PFSK-1 (cell line): ENCODE measurements at regions not wholly inside any gene's neighbourhood (a gene's known extent, or its start where the extent isn't known, plus 50 kb on each side); places are given as distances from the start of the nearest gene placed in this dataset.

Source experiments
- FOXP2 ChIP-seq: optimal IDR thresholded peaks from 2 replicates; pipeline ENCODE3; 2011; ENCODE audit warnings: borderline replicate concordance, control low read depth, inconsistent platforms; ENCODE audit not compliant: insufficient read depth; ENCODE audit errors: extremely low read length, extremely low read depth
- POLR2AphosphoS5 ChIP-seq: IDR thresholded peaks from 2 replicates; pipeline ENCODE4 v1.6.1; 2012; ENCODE audit warnings: low read depth, mild to moderate bottlenecking, control low read depth, low read length, moderate library complexity
- SIN3A ChIP-seq: IDR thresholded peaks from 2 replicates; pipeline ENCODE4 v1.6.1; 2012; ENCODE audit warnings: mild to moderate bottlenecking, low read length, moderate library complexity, borderline replicate concordance; ENCODE audit not compliant: insufficient read depth
- TAF1 ChIP-seq: IDR thresholded peaks from 2 replicates; pipeline ENCODE4 v1.6.1; 2012; ENCODE audit warnings: low read length, control low read depth, borderline replicate concordance; ENCODE audit not compliant: insufficient read depth
- TF ChIP-seq, protein P1 (sequence below), 2 experiments: IDR thresholded peaks; 2 replicates each; pipeline versions ENCODE4 v1.6.1 to v1.8.0; 2011 to 2012; ENCODE audit warnings: low read depth in 2 of 2, low read length in 2 of 2, control low read depth in 1 of 2, inconsistent platforms in 1 of 2, mild to moderate bottlenecking in 1 of 2, moderate library complexity in 1 of 2; ENCODE audit not compliant: insufficient read depth in 1 of 2

- TF ChIP-seq POLR2AphosphoS5 (no peak), SIN3A (no peak), FOXP2 (no peak), TAF1 (no peak)
- TF ChIP-seq, protein P1, sequence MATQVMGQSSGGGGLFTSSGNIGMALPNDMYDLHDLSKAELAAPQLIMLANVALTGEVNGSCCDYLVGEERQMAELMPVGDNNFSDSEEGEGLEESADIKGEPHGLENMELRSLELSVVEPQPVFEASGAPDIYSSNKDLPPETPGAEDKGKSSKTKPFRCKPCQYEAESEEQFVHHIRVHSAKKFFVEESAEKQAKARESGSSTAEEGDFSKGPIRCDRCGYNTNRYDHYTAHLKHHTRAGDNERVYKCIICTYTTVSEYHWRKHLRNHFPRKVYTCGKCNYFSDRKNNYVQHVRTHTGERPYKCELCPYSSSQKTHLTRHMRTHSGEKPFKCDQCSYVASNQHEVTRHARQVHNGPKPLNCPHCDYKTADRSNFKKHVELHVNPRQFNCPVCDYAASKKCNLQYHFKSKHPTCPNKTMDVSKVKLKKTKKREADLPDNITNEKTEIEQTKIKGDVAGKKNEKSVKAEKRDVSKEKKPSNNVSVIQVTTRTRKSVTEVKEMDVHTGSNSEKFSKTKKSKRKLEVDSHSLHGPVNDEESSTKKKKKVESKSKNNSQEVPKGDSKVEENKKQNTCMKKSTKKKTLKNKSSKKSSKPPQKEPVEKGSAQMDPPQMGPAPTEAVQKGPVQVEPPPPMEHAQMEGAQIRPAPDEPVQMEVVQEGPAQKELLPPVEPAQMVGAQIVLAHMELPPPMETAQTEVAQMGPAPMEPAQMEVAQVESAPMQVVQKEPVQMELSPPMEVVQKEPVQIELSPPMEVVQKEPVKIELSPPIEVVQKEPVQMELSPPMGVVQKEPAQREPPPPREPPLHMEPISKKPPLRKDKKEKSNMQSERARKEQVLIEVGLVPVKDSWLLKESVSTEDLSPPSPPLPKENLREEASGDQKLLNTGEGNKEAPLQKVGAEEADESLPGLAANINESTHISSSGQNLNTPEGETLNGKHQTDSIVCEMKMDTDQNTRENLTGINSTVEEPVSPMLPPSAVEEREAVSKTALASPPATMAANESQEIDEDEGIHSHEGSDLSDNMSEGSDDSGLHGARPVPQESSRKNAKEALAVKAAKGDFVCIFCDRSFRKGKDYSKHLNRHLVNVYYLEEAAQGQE (IDR thresholded peaks at IDR 0.05; ENCODE audit: insufficient read depth in 1 of 2, low read depth in 2 of 2, low read length in 2 of 2), result no peak
These were observed 63.9 kb downstream of the C9orf152 start for GRCh38 chr9:110143950-110144545.

GRCh38 chr9:110146373-110146772 is 61.6 kb downstream of the C9orf152 start:
- TF ChIP-seq POLR2AphosphoS5 (no peak), SIN3A (no peak), FOXP2 (no peak), TAF1 (no peak)
- TF ChIP-seq, protein P1 (IDR thresholded peaks at IDR 0.05; ENCODE audit: insufficient read depth in 1 of 2, low read depth in 2 of 2, low read length in 2 of 2), result no peak

- TF ChIP-seq FOXP2 (no peak), POLR2AphosphoS5 (no peak), TAF1 (no peak), SIN3A (no peak)
- TF ChIP-seq, protein P1 (IDR thresholded peaks at IDR 0.05; ENCODE audit: insufficient read depth in 1 of 2, low read depth in 2 of 2, low read length in 2 of 2), result no peak
These were observed 59.6 kb downstream of the C9orf152 start for GRCh38 chr9:110148384-110148783.

DNA sequence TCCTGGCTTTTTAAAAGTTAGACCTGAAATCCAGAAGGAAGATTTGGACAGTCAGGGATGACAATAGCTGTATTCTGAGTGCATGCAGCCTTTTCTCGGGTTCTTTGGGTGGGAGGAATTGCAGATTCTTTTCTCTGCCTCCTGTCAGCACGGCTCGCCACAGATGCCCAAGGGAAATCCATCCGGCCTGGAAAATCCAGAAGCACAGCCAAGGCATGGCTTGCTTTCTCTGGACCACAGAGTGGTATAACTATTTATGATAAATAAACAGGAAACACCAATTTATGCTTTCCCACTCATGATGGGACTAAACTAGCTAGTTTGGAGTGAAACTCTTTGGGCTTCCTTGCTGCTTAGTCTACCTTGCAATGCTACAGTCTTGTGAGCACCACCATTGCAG is 59.1 kb downstream of the C9orf152 start:
- TF ChIP-seq SIN3A (no peak), FOXP2 (no peak), POLR2AphosphoS5 (no peak), TAF1 (no peak)
- TF ChIP-seq, protein P1 (IDR thresholded peaks at IDR 0.05; ENCODE audit: insufficient read depth in 1 of 2, low read depth in 2 of 2, low read length in 2 of 2), result no peak
